ENCODE measurements at regions not wholly inside any gene's neighbourhood (a gene's known extent, or its start where the extent isn't known, plus 50 kb on each side); places are given as distances from the start of the nearest gene placed in this dataset.

GRCh38 chrX:122119361-122119760, 1064.7 kb upstream of the GRIA3 start:
- TF ChIP-seq REST (IDR thresholded peaks at IDR 0.05; ENCODE audit: insufficient read depth in 1 of 2, low read depth in 2 of 2, low read length in 1 of 2) = no peak
- TF ChIP-seq CTCF (IDR thresholded peaks at IDR 0.05) = no peak
- TF ChIP-seq TCF7L2 (IDR thresholded peaks at IDR 0.05; ENCODE audit: low read depth, low read length) = no peak
- no peak for TF ChIP-seq POLR2AphosphoS5 (IDR thresholded peaks at IDR 0.05; ENCODE audit: low read depth, low read length)
- no peak for TF ChIP-seq SIN3A (IDR thresholded peaks at IDR 0.05; ENCODE audit: borderline replicate concordance, insufficient read depth, low read depth, low read length)
- H3K27ac ChIP-seq (ENCODE audit: low read length) = no peak overlapping the region
- H3K9me3 ChIP-seq (ENCODE audit: control insufficient read depth, insufficient read depth, low read depth, low read length) = no peaks in the 10 kb centered on the region
- H3K36me3 ChIP-seq (ENCODE audit: control insufficient read depth, insufficient read depth, low read length) = no peaks in the 10 kb centered on the region
- in situ Hi-C loops (cut with HindIII; ENCODE audit: low pct_unique_long_range_greater_than_20kb, low sequenced_read_pairs) = no loop called here
- no peaks in the 10 kb centered on the region for H3K4me1 ChIP-seq (ENCODE audit: control insufficient read depth, insufficient read depth, low read length)
- no peak for DNase-seq (ENCODE audit: low read depth, low spot score)
- no peak for ATAC-seq
- intact Hi-C loops (cut with micrococcal nuclease; ENCODE audit: unreplicated experiment) = no loop called here
- BruUV-seq (replicated peaks) = no TSS peak
- H3K4me3 ChIP-seq (ENCODE audit: low read depth in 2 of 2, low read length in 2 of 2) = no peak overlapping the region
- CTCF ChIA-PET = no interaction called here
- POLR2A ChIA-PET = no interaction called here
- H3K27me3 ChIP-seq (ENCODE audit: control insufficient read depth, insufficient read depth, low read length) = no peaks in the 10 kb centered on the region

- POLR2A ChIA-PET = no interaction called here
- no peak for TF ChIP-seq TCF7L2 (IDR thresholded peaks at IDR 0.05; ENCODE audit: low read depth, low read length)
- TF ChIP-seq POLR2AphosphoS5 (IDR thresholded peaks at IDR 0.05; ENCODE audit: low read depth, low read length) = no peak
- no peak for TF ChIP-seq SIN3A (IDR thresholded peaks at IDR 0.05; ENCODE audit: borderline replicate concordance, insufficient read depth, low read depth, low read length)
- TF ChIP-seq REST (IDR thresholded peaks at IDR 0.05; ENCODE audit: insufficient read depth in 1 of 2, low read depth in 2 of 2, low read length in 1 of 2) = no peak
- no peak for TF ChIP-seq CTCF (IDR thresholded peaks at IDR 0.05)
- no peaks in the 10 kb centered on the region for H3K27me3 ChIP-seq (ENCODE audit: control insufficient read depth, insufficient read depth, low read length)
- no peak overlapping the region for H3K4me3 ChIP-seq (ENCODE audit: low read depth in 2 of 2, low read length in 2 of 2)
- no peaks in the 10 kb centered on the region for H3K36me3 ChIP-seq (ENCODE audit: control insufficient read depth, insufficient read depth, low read length)
- H3K9me3 ChIP-seq (ENCODE audit: control insufficient read depth, insufficient read depth, low read depth, low read length) = no peaks in the 10 kb centered on the region
- DNase-seq (ENCODE audit: low read depth, low spot score) = no peak
- ATAC-seq = no peak
- no TSS peak for BruUV-seq (replicated peaks)
- intact Hi-C loops (cut with micrococcal nuclease; ENCODE audit: unreplicated experiment) = no loop called here
- in situ Hi-C loops (cut with HindIII; ENCODE audit: low pct_unique_long_range_greater_than_20kb, low sequenced_read_pairs) = no loop called here
- CTCF ChIA-PET = no interaction called here
- no peak overlapping the region for H3K27ac ChIP-seq (ENCODE audit: low read length)
- H3K4me1 ChIP-seq (ENCODE audit: control insufficient read depth, insufficient read depth, low read length) = no peaks in the 10 kb centered on the region
Observed at GRCh38 chrX:122122274-122122673, 1061.8 kb upstream of the GRIA3 start.

Measured in Panc1 (cell line).